ENCODE measurements at regions not wholly inside any gene's neighbourhood (a gene's known extent, or its start where the extent isn't known, plus 50 kb on each side); places are given as distances from the start of the nearest gene placed in this dataset.
"Not testable (repeated sequence)": the region's sequence is repeated elsewhere in the genome, so short reads cannot be mapped to it uniquely, and the experiment has no call there.

DNA sequence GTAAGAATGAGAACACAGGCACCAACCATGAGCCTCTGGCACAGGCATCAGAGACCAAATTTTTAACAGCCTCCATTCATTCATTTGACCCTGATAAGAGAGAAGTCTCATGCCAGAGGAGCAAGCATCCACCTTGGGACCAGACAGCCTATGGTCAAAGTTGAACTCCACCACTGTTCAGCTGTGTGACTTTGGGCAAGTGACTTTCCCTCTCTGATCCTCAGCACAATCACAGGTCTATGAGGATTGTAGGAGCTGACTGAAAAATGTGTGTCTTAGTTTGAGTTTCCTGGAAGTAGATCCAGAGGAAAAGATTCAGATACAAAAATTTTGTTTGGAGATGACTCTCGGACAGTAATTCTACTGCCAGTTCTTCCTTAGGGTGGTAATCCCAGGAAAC, 645.1 kb upstream of the DEFB115 start:
- no peaks in the 10 kb centered on the region for H3K4me1 Mint-ChIP-seq
- DNase-seq: no peak
- CTCF ChIA-PET: no interaction called here
- no peaks in the 10 kb centered on the region for H3K27me3 Mint-ChIP-seq
- H3K36me3 Mint-ChIP-seq: no peaks in the 10 kb centered on the region
- peaks cover 14% of the 10 kb centered on the region for H3K9me3 Mint-ChIP-seq (ENCODE audit: low read depth)
- no peak overlapping the region for H3K27ac Mint-ChIP-seq
- no peak for ATAC-seq
- no peak overlapping the region for H3K4me3 Mint-ChIP-seq

DNA sequence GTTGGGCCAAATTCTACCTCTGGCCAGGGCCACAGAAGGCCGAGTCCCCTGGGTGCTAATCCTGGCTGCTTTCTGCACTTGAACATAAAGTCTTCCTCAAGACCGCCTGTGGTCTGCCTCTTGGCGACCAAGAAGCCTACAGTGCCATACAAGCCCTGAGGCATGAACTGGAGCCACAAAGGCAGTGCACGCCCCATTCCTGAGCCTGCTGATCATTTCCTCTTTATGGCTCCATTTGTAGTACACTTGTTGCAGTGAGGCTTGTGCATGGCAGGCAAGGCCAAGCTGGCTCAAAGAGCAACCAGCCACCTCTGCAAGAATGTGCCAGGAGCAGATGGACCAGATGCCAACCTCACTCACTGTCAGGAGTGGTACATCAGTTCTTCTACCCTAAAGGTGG, 636.1 kb upstream of the DEFB115 start:
- CTCF ChIA-PET; H3K4me1 Mint-ChIP-seq; H3K9me3 Mint-ChIP-seq (ENCODE audit: low read depth): not testable (repeated sequence)

DNA sequence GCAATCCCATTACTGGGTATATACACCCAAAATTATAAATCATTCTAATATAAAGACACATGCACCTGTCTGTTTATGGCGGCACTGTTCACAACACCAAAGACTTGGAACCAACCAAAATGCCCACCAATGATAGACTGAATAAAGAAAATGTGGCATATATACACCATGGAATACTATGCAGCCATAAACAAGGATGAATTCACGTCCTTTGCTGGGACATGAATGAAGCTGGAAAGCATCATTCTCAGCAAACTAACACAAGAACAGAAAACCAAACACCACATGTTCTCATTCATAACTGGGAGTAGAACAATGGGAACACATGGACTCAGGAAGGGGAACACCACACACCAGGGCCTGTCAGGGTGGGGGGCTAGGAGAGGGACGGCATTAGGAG, 633.2 kb upstream of the DEFB115 start:
- CTCF ChIA-PET; ATAC-seq; H3K27ac Mint-ChIP-seq; H3K4me1 Mint-ChIP-seq; DNase-seq; H3K36me3 Mint-ChIP-seq; H3K27me3 Mint-ChIP-seq; H3K9me3 Mint-ChIP-seq (ENCODE audit: low read depth); H3K4me3 Mint-ChIP-seq: not testable (repeated sequence)

More for the DNA sequence above, 636.1 kb upstream of the DEFB115 start:
- H3K27ac Mint-ChIP-seq, ATAC-seq, H3K4me3 Mint-ChIP-seq, H3K27me3 Mint-ChIP-seq, H3K36me3 Mint-ChIP-seq, DNase-seq: not testable (repeated sequence)

DNA sequence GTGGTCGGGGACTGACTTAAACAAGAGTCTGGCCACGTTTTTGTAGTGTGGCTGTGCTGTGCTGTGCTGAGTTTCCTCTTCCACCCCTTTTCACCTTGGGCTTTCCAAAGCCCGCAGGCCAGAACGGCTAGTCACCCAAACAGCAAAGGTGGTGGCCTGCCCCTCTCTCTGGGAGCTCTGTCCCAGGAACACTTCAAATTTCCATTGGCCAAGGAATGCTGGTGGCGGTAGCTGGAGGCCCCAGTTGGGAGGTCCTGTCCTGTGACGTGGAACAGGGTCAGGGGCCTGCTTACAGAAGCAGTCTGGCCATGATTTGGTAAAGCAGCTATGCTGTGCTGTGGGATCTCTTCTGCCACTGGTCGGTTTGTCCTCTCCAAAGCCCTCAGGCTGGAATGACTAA, 628.1 kb upstream of the DEFB115 start:
- DNase-seq: peak; percentile 40
- H3K4me1 Mint-ChIP-seq; H3K36me3 Mint-ChIP-seq; CTCF ChIA-PET; H3K27me3 Mint-ChIP-seq; H3K27ac Mint-ChIP-seq; H3K4me3 Mint-ChIP-seq; H3K9me3 Mint-ChIP-seq (ENCODE audit: low read depth); ATAC-seq: not testable (repeated sequence)

DNA sequence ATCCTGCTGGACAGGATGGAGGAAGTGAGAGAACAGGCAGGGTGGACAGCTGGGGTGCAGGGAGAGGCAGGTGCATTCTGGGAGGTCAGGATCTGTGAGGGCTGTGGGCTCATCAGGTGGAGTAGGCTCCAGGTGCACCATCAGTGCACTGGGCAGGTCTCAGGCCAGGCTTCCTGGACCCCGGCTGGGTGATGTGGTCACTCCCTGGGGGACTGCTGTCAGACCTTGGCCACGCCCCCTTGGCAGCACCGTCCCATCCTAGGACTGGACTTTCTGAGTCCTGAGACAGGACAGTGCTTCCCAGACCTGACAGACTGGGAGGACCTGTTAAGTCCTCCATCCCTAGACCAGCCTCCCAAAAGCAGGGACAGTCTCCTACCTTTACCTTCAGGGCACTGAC, 626.7 kb upstream of the DEFB115 start:
- ATAC-seq: no peak
- CTCF ChIA-PET: no interaction called here
- Mint-ChIP-seq H3K4me1 (no peaks in the 10 kb centered on the region), H3K36me3 (no peaks in the 10 kb centered on the region), H3K27me3 (no peaks in the 10 kb centered on the region), H3K9me3 (ENCODE audit: low read depth) (no peaks in the 10 kb centered on the region), H3K27ac (no peak overlapping the region), H3K4me3 (no peak overlapping the region)
- DNase-seq: no peak

DNA sequence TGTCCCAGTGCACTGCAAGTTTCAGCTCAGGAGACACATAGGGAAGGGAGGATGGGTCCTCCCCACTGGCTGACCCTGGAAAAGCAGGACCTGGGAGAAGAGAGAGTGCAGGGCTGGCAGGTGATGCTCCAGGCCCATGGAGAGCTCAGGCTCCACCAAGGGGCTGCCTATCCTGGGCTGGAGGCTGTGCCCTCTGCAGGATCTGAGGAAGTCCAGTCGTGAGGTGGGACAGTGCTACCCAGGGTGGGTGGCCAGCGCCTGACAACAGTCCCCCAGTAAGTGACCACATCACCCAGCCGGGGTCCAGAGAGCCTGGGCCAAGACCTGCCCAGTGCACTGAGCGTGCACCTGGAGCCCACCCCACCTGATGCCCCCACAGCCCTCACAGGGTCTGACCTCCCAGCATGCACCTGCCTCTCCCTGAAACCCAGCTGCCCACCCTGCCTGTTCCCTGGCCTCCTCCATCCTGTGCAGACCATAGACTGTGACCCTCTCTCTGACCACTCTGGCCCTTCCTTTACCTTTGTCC, 626.1 kb upstream of the DEFB115 start:
- H3K36me3 Mint-ChIP-seq; CTCF ChIA-PET; H3K27me3 Mint-ChIP-seq; H3K27ac Mint-ChIP-seq; DNase-seq; H3K4me3 Mint-ChIP-seq; H3K9me3 Mint-ChIP-seq (ENCODE audit: low read depth); ATAC-seq; H3K4me1 Mint-ChIP-seq: not testable (repeated sequence)

DNA sequence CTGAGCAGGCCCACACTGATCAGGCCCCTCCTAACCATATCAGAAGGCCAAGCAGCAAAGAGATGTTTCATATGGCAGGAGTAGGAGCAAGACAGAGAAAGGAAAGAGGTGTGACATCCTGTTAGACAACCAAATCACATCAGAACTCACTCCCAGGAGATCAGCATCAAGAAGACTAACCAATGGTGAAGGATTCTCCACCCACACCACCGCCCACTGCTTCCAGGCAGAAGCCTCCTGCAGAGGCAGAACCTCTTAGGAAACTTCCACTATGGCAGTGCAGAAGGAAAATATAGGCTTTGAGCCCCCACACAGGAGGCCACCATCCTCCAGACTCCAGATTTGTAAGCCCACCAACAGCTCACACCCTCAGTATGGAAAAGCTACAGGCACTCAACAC, 624.7 kb upstream of the DEFB115 start:
- H3K9me3 Mint-ChIP-seq (ENCODE audit: low read depth); H3K27me3 Mint-ChIP-seq; H3K36me3 Mint-ChIP-seq; CTCF ChIA-PET; H3K27ac Mint-ChIP-seq; H3K4me3 Mint-ChIP-seq; H3K4me1 Mint-ChIP-seq; DNase-seq; ATAC-seq: not testable (repeated sequence)

DNA sequence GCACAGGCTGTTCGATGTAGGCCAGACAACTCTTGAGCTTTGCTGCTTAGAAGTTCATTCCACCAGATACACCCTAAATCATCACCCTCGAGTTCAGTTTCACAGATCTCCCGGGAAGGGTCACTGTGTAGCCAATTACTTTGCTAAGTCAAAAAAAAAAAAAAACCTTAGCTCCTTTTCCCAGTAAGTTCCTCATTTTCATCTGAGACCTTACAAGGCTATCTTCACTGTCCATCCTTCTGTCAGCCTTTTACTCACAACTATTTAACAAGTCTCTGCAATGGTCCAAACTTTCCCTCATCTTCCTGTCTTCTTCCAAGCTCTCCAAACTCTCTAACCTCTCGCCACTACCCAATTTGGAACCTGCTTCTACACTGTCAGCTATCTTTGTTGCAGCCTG, 615.9 kb upstream of the DEFB115 start:
- H3K27me3 Mint-ChIP-seq; ATAC-seq; H3K9me3 Mint-ChIP-seq (ENCODE audit: low read depth); H3K27ac Mint-ChIP-seq; H3K4me3 Mint-ChIP-seq; H3K4me1 Mint-ChIP-seq; H3K36me3 Mint-ChIP-seq; DNase-seq; CTCF ChIA-PET: not testable (repeated sequence)

DNA sequence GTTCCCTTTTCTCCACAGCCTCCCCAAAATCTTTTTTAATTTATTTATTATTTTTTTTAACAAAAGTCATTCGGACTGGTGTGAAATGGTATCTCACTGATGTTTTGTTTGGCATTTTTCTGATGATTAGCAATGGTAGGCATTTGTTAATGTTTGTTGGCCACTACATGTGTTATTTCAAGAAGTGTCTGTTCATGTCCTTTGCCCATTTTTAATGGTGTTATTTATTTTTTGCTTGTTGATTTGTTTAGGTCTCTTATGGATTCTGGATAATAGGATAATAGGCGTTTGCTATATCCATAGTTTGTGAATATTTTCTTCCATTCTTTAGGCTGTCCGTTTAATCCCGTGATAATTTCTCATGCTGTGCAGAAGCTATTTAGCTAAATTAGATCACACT, 596.5 kb upstream of the DEFB115 start:
- H3K36me3 Mint-ChIP-seq; H3K27ac Mint-ChIP-seq; ATAC-seq; H3K4me1 Mint-ChIP-seq; H3K9me3 Mint-ChIP-seq (ENCODE audit: low read depth); H3K4me3 Mint-ChIP-seq; DNase-seq; CTCF ChIA-PET; H3K27me3 Mint-ChIP-seq: not testable (repeated sequence)

DNA sequence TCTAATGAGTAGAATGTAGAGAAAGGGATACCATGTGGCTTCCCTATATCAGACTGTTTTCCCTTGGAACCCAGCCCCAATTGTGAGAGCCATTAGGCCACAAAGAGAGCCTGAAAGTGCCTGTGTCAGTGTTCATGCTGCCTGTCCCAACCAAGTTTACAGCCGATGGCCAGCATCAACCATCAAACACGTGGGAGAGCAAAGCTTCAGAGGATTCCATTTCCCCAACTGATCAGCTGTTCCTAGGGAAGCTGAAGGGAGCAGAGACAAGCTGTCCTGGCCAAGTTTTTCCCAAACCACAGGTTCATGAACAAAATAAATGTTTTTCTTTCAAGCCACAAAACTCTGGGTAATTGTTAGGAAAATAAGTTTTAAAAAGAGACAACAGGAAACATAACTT, 589.0 kb upstream of the DEFB115 start:
- H3K27me3 Mint-ChIP-seq; H3K4me3 Mint-ChIP-seq; H3K36me3 Mint-ChIP-seq; ATAC-seq; DNase-seq; H3K27ac Mint-ChIP-seq; H3K9me3 Mint-ChIP-seq (ENCODE audit: low read depth); CTCF ChIA-PET: not testable (repeated sequence)
- H3K4me1 Mint-ChIP-seq: peaks cover 18% of the 10 kb centered on the region

DNA sequence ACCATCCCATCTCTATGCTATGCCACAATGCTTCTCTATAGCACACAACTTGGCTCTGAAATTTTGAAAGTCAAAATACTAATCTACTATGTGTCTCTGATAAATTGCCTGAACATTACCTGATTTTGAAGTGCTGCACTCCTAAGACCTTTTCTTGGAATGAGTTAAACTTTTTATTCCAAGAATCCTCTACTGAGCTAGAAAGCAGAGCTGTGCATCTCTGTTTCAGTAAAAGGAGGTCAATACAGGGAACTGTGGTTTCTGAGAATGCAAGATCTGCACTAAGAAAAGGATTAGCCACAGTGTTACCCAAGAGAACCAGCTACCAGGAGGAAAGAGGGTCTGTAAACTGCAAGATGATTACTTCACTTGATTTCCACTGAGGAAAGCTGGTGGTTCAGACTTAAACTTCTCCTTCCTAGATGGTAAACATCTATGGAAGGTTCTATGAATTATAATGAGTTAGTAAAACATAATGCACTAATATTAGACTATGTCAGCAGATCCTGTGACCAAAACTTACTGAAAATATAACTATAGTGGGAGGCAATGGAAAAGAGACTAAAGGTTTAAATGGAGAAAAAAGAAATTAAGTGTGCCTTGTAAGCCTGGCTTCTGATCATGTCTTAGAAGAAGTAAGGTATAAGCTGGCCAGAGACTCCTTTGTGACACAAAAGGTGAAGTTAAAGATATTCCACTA, 588.0 kb upstream of the DEFB115 start:
- peak overlapping the region; percentile 17 for H3K27ac Mint-ChIP-seq
- H3K4me3 Mint-ChIP-seq: not testable (repeated sequence)

DNA sequence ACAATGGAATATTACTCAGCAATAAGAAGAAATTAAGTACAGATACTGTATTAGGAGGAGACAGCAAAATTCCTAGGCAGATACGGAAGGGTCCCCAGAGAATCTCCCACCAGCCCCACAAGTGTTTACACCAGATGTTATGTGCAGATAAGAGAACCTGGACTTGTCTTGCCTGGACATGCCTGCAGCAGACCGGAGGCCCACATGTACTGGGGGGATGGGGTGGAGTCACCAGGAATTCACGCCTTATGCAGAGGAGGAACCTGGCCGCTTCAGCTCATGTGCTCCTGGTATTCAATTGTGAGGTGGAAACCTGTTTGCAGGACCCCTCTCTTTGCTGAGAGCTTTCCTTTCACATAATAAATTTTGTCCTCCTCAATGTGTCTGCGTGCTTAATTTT, 586.3 kb upstream of the DEFB115 start:
- peaks cover 18% of the 10 kb centered on the region for H3K4me1 Mint-ChIP-seq
- ATAC-seq; H3K27ac Mint-ChIP-seq; CTCF ChIA-PET; H3K4me3 Mint-ChIP-seq; H3K9me3 Mint-ChIP-seq (ENCODE audit: low read depth); DNase-seq; H3K36me3 Mint-ChIP-seq; H3K27me3 Mint-ChIP-seq: not testable (repeated sequence)

More for the DNA sequence above, 588.0 kb upstream of the DEFB115 start:
- H3K9me3 Mint-ChIP-seq (ENCODE audit: low read depth); DNase-seq; ATAC-seq; H3K27me3 Mint-ChIP-seq; CTCF ChIA-PET; H3K36me3 Mint-ChIP-seq: not testable (repeated sequence)
- peaks cover 18% of the 10 kb centered on the region for H3K4me1 Mint-ChIP-seq

DNA sequence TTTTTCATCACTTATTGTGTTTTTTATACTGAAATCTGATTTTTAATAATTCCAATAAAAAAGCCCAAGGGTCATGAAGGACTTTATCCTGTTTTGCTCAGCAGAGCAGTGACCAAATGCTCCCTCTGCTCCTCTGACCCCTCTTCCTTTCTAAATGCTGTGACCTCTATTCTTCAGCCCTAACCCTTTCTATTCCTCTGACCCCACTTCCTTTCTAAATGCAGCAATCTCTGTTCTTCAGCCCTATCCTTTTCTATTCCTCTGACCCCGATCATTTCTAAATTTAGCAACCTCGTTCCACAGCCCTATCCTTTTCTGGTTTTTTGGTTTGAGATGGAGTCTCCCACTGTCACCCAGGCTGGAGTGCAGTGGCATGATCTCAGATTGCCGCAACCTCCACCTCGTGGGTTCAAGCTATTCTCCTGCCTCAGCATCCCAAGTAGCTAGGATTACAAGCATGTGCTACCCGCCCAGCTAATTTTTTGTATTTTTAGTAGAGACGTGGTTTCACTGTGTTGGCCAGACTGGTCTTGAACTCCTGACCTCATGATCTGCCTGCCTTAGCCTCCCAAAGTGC, 581.4 kb upstream of the DEFB115 start:
- H3K36me3 Mint-ChIP-seq; H3K27me3 Mint-ChIP-seq; CTCF ChIA-PET; H3K4me3 Mint-ChIP-seq; H3K4me1 Mint-ChIP-seq; H3K27ac Mint-ChIP-seq; ATAC-seq; DNase-seq; H3K9me3 Mint-ChIP-seq (ENCODE audit: low read depth): not testable (repeated sequence)

DNA sequence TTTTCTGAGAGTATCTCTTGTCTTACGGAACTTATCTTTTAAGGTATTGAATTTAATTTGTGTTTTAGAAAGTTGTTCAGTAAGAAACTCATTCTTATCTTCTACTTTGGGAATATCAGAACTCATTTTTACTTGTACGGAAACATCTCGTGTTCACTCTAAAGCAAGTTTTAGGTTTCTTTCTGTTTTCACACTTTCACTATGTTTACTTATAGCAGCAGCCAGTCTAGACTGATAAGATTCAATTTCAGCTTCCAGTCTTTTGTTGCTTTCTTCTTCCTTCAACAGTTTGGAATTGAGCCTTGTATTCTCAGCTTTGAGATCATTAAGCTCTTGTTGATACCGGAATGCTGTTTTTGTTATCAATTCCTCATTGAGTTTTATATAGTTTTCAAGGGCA, 575.2 kb upstream of the DEFB115 start:
- H3K27ac Mint-ChIP-seq; H3K36me3 Mint-ChIP-seq; H3K27me3 Mint-ChIP-seq; ATAC-seq; H3K9me3 Mint-ChIP-seq (ENCODE audit: low read depth); H3K4me3 Mint-ChIP-seq; H3K4me1 Mint-ChIP-seq; CTCF ChIA-PET; DNase-seq: not testable (repeated sequence)
